NCI-H748 treated with DMSO at 0.1 percent for 48 hours (cell line): ENCODE measurements at regions not wholly inside any gene's neighbourhood (a gene's known extent, or its start where the extent isn't known, plus 50 kb on each side); places are given as distances from the start of the nearest gene placed in this dataset.

Experiments
- DNase-seq: peaks from one replicate; lab custom pipeline; 2025; lab: John Stamatoyannopoulos, UW

DNA sequence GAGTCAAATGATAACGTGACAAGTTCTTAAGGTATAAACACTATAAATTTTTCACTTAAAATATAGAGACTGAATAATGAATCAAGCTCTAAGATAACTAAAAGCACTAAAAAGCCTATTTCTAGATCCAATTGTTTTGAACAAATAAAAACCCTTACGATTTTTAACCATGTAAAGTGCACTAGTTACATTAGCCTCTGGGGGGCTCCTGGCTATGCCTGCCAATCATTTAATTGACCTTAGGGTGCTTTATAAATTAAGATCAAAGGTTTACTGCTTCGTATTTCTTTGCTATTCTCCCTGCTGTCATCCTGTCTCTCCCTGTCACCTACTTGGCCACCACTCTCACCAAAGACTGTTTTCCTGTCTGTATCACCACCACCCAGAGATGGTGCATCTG is 133.4 kb downstream of the ESM1 start:
- no peak for DNase-seq

DNA sequence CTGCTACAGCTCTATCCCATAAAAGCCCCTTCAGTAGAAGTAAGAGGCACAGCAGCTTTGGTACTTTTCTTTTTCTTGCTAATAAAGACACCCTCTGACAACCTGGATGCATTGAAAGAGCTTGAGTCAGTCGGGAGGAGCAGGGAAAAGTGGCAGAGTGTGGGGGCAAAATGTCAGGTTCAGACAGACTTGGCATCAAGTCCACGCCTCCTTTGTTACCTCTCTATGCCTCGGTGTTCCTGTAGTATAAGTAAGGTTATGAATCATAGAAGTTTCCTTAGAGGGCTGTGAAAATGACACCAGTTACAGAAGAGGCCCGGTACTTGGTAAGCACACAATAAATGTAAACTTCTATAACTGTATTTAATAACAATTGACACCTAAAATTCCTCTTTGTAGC is 133.9 kb downstream of the ESM1 start:
- no peak for DNase-seq

DNA sequence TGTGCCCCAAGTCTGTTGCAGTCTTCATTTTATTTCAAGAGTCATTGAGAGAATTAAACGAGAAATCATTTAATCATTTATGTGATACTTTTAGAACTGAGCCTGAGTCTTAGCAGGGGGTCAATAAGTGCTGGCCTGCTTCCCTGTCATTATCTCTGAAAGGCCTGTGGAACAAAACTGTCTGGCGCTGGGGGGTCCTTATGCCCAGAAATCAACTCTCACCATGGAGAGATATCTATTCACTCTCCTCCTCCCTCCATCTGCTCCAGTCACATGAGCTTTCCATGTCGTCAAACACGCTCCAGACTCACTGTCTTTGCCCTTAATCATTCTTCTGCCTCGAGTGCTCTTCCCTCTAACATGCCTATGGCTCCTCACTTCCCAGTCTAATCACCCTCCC is 136.8 kb downstream of the ESM1 start:
- DNase-seq: peak; percentile 51

DNA sequence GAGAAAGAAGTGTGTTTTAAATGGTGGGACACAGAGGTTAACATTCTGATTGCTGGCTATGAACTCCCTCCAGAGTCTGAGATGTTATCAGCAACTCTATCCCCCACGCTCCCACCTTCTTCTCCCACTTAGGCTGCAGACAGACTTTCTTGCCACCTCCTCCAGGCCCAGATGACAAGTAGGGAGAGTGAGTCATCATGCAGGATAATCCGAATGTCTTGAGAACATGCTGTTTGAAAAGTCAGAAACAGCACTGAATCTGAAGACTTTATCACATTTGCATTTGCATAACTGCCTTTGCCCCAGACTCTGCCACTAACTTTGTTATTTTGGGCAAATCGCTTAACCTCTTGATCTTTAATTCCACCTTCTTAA is 139.8 kb downstream of the ESM1 start:
- DNase-seq: no peak

DNA sequence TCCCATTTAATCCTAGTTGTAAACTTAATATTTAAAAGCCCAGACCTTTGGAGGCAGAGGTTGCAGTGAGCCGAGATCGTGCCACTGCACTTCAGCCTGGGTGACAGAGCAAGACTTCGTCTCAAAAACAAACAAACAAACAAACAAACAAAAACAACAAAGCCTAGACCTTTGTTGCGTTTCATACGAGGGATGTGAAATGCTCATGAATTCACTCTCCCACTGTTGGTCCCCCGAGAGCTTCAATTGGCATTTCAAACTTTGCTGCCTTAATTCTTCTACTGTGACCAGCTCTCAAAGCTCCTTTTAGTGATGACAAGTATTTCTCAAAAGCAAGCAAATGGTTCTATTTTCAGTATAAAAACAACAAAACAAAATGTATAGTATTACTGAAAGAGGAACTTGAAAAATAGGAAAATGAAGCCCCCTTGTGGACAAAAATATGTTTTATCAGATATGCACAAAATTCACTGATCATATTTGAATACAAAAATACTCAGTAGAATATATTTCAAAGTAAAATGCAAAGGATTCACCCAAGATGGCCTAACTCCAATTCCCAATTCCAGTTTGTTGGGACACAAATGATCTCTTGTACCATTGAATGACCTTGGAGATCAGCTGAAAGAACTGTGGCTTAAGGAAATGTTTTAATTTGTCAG is 140.4 kb downstream of the ESM1 start:
- peak; percentile 33 for DNase-seq

DNA sequence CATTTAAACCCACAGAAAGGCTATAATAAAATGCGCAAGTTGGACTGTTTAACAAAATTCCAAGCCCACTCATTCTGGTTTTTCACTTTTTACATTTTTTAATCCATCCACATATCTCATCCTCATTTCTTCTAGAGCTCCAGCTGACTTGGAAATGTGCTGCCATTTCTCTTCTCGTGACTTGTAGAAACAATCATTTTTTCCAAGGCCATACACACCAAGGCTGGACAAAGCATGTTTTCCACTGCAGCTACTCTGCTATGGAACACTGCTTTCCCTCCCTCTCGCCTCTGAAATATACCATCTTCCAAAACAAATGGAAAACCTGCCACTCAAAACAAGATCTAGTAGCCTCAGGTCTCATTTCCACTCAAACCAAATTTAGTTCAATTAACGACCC is 141.1 kb downstream of the ESM1 start:
- DNase-seq: no peak

DNA sequence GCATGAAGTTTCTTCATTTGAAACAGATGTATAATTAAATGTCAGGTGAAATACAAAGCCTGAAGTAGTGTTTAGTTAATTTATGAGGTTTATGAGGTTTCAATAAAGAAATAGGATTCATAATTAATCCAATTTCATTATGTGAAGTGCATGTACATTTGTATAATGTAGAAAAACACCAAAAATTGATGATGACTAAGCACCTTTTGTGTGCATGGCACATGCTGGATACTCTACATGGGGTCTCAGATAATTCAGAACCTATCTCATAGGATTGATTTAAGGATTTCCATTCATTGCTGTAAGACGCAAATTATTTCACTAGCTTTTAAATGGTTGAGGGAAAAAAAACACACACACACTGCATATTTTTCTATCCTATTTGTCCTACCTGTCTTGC is 143.9 kb downstream of the ESM1 start:
- DNase-seq: no peak

DNA sequence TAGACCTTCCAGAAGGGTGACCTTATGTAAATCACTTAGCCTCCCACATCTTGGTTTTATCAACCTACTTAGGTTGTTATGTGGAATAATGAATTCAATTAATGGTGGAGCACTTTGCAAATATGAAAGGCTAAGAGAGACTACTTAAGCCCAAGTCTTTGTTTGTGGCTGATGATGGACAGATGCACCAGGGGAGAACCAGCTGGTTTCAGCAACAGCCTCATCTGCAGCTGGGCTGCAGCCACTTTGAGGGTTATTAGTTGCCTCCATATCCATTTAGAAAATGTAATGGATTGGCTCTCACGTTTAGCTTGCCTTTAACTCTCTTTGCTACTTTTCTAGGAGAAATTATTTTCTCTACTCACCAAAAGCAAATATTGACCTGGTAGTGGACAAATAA is 146.6 kb downstream of the ESM1 start:
- peak; percentile 68 for DNase-seq

DNA sequence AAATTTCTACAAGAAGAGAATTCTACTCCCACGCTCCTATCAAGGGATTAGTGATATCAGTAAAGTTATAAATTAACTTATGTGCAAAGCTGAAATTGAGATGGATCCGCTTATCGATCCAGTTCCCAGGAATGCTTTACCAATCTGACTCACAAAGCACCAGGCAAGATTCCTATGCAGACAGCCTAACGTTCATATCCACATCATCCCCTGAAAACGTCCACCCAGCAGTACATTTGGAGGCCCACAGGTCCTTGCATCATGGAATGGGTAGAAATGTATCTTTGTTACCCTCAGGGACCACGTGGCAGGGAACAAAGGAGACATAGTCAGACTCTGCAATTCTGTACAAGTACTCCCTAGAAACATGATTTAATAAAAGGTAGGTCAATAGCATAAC is 147.4 kb downstream of the ESM1 start:
- peak; percentile 20 for DNase-seq

DNA sequence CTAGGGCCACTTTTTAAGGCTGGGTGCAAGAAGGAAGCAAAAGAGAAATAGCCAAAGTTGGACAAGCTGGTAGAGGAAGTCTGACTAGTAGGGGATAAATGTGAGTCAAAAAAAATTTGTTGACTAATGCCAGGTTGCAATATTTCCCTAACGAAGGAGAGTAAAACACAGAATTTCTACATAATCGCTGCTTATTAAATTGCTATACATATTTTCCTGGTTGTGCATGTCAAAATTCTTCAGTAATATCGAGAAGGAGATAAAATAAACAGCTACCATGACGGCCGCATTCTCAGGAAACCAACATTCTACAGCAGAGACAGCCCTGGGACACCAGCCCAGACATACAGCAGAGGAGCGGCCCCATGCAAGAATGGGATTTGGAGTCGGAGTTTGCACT is 148.3 kb downstream of the ESM1 start:
- DNase-seq: no peak

DNA sequence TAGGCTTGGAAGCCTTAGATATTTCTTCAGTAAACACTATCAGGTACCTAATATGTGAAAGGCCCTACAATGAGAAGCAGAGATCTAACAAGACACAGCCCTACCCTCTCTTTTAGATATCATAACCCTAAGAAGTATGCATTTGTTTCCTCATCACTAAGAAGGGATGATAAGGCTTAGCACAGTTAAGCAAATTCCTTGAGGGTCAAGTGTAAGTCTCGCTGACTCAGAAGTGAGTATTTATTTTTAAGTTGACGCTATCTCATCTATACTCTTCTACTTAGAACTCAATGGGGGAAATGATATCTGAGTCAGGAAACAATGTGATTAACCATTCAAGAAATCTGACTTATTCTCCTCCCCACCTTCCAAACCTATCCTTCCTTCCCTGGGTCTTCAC is 149.7 kb downstream of the ESM1 start:
- DNase-seq: no peak

DNA sequence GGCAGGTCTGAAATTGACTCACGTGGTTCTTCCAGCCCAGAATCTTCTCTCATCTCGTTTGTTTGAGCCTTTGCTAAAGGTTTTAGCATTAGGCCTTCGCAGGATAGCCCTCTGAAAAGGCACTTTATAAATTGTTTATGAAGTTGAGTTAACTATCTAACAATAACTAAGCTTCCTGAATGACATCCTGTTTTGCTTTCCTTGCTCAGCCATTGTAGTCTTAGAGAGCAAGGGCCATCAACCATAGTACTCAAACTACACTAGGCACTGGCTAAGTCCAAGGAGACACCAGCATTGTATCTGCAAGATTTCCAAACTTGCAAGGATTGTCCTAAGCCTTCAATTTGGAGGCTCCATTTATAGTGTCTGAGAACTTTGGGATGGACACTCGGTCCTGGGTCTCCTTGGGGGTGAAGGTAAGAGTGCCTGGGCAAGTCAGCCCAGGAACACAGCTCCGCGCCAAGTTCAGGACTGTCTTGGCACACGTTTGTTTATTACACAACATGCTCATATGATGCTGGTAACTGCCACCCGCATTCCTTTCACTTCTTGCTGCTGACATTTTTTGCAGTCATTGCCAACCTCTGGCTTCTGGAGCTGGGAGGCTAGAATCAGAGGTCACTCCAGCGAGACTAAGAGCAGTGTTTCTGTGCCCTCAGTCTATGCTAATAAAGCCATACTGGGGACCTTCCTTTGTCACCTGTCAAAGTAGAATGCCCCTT is 151.1 kb downstream of the ESM1 start:
- DNase-seq: no peak

DNA sequence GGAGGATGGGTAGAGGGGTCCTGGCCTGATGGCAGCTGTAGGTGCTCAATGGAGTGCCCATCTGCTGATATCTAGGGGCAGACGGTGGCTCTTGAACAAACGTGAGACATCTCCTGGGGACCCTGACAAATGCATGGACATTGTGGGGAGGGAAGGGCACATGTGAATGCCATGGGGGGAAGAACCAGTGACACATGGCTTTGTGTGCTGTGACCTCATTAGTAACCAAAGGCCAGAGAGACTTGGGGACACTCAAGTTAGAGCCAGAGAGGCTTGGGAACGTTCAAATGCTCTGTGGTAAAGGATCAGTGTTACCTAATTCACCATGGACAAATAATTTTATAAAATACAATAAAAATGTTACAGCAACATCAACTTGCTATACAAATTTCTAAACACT is 151.8 kb downstream of the ESM1 start:
- no peak for DNase-seq

DNA sequence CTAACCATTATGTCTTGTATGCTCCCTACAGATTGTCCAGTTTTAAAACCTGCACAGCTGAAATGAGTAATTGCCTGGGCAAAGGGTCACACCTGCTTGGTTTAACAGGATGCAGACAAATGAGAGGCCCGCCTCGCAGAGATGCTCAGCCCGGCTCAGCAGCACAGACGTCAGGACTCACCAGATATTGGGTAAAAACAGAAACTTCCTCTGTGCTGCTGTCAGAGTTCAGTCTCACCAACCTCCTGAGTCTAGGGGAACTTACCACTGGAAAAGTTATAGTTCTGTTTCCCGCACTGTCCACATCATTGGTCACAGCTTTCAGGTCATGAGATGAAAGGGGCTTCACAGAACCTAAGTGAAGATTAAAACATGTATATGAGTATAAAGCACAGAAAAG is 152.5 kb downstream of the ESM1 start:
- DNase-seq: no peak

DNA sequence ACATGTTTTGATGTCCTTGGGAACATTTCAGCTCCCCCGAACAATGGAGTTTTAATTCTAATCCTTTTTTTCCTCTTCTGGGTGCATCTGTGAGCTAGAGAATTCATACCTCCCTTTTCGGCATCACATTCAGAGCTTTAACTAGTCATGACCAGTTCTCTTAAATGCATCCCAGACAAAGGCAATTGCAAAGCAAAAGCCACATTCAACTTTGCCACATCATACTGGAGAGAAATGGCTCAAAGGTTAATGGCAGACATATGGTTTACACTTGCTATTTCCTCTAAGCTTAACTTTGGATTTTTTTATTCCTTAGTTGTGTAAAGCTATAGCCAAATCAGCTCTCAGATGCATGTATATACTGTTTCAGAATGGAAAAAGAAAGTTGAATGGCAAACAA is 153.3 kb downstream of the ESM1 start:
- no peak for DNase-seq

DNA sequence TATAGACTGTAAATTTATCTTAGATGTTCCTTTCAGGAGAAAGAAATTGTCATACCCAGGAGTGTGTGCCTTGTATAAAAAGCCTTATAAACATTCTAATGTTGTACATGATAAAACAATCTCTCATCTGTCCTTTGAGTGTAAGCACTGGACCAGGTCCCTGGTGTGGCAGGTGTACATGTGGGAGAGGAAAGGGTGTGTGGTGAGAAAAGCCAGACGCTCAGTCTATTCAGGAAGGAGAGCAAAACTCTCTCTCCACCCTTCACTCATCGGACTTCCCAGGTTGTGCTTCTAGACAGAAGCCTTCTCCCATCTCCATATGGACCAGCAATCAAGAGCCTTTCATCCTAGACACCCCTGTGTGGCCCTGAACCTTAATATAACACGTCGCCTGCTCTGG is 154.2 kb downstream of the ESM1 start:
- DNase-seq: no peak

DNA sequence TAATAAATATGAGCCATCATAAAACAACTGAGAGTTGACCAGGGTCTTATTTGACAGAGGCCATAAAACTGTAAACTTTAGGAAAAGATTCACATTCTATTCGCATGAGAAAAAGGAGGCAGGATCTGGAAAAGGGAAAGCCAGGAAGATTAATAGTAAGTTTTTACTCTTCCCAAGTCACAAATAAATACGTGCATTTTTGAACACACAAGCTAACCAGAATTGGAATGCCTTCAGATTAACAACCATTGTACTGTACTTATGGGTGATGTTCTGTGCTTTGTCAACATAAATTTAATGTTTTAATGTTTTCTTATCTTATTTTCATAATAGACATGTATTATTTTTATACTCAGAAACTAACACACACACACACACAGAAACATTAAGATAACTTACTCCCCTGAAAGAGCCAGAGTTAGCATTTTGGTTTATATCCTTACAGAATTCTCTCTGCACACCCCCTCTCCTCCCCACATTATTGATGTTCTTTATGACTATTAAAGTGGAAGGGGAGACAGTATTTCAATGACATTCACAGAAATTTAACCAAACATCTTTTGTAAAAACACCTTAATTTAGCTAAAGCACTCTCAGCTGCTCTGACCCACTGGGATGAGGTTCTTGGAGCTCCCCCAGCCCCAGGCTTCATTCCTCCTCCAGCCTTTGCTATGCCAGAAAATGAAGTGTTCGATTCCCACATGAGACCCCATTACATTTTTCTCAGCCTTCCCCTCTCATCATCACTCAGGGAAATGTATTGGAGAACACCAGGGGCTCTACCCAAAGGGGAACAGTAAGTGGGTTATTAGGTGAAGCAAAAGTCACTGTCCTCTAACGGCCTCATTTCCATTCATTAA is 155.5 kb downstream of the ESM1 start:
- DNase-seq: no peak

DNA sequence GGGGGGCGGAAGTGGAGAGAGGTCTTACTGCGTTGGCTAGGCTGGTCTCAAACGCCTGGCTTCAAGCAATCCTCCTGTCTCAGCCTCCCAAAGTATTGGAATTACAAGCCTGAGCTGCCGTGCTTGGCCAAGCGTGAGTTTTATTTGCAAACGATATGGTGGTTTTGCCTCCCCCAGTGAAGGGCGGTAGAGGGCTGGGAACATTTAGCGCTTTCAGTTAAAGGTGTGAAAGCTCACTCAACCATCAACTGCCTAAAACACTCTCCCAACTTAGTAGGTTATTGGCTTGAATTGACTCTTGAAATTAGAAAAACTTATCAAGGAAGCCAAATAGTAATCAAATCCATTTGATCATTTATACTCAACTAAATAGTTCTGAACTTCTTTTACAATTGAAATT is 156.3 kb downstream of the ESM1 start:
- DNase-seq: no peak

DNA sequence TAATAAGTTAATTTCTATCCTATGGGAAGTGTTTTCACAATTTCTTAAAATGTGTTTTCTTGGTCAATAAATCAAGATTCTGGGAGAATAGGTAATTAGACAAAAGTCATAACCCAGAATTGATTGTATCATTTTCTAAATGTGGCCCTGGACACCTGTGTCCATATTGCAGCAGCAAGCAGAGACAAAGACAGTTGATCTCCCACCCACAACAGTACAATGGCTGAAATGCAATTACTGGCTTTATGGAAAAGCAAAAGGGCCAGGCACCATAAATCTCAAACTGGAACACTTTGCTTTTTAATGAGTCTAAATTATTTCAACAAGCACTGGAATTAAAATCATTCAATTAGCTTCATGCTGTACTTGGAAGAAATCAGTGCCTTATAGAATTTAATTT is 157.2 kb downstream of the ESM1 start:
- peak; percentile 38 for DNase-seq

DNA sequence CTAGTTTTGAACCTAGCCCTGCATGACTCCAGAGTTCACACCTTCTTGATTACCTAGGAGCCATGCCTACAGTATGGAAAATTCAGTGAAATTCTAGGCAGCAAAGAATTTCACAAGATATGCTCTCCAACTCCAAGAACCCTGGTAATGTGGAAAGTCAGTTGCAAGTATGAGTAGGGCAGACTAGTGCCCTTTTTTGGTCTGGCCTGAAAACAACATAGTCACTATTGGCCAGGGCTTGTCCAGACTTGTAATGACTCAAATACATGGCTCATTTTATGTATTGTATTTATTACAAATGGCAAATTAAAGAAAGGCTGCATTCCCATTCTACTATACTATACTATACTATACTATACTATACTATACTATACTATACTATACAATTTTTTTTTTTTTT is 160.4 kb downstream of the ESM1 start:
- no peak for DNase-seq

DNA sequence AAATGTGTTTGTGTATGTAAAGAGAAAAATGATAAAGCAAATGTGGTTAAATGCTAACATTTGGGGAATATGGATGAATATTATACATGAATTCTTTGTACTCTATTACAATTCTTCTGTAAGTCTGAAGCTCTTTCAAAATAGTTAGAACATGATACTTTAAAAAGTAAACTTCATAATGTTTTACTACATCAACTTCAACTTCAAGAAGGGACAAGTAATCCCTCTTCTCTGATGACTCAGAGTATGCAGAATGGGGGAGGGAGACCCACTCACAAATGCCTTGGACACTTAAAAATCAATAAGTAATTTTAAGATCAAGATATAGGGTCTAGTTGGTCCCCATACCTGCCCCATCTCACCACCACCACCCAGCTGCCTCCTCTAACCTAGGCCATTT is 162.4 kb downstream of the ESM1 start:
- DNase-seq: no peak

DNA sequence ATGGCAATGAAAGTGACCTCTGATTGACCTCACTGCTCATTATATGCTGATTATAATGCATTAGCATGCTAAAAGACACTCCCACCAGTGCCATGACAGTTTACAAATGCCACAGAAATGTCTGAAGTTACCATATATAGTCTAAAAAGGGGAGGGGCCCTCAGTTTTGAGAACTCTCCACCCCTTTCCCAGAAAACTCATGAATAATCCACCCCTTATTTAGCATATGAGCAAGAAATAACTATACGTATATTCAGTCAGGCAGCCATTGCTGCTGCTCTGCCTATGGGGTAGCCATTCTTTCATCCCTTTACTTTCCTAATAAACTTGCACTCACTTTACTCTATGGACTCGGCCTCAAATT is 163.1 kb downstream of the ESM1 start:
- no peak for DNase-seq
